SJCRH30 (cell line): ENCODE measurements at regions not wholly inside any gene's neighbourhood (a gene's known extent, or its start where the extent isn't known, plus 50 kb on each side); places are given as distances from the start of the nearest gene placed in this dataset.
"Not testable (repeated sequence)": the region's sequence is repeated elsewhere in the genome, so short reads cannot be mapped to it uniquely, and the experiment has no call there.

ENCODE experiments used
- DNase-seq, 2 experiments: peaks; one replicate each; pipeline ENCODE4 v3.0.0-alpha.2; 2015 to 2020
- H3K27ac ChIP-seq: fragments of 250-450 bp; sonication (Bioruptor Pico); 2 replicates; pipeline ENCODE4 v1.5.1; 2020; ENCODE audit warnings: mild to moderate bottlenecking, moderate library complexity
- H3K27me3 ChIP-seq: fragments of 250-450 bp; sonication (Bioruptor Pico); 2 replicates; pipeline ENCODE4 v1.5.1; 2020; ENCODE audit warnings: mild to moderate bottlenecking, moderate library complexity
- H3K36me3 ChIP-seq: fragments of 250-450 bp; sonication (Bioruptor Pico); 2 replicates; pipeline ENCODE4 v1.5.1; 2020; ENCODE audit warnings: mild to moderate bottlenecking, moderate library complexity
- H3K4me1 ChIP-seq: fragments of 250-450 bp; sonication (Bioruptor Pico); 2 replicates; pipeline ENCODE4 v1.5.1; 2020; ENCODE audit warnings: mild to moderate bottlenecking, moderate library complexity
- H3K4me3 ChIP-seq: fragments of 250-450 bp; sonication (Bioruptor Pico); 2 replicates; pipeline ENCODE4 v1.5.1; 2020; ENCODE audit warnings: mild to moderate bottlenecking, moderate library complexity
- H3K9me3 ChIP-seq: fragments of 250-450 bp; sonication (Bioruptor Pico); replicated peaks from 2 replicates; pipeline ENCODE4 v1.5.1; 2020; ENCODE audit warnings: mild to moderate bottlenecking, moderate library complexity

- not testable (repeated sequence) for H3K27ac ChIP-seq, H3K4me1 ChIP-seq, H3K36me3 ChIP-seq, H3K4me3 ChIP-seq, H3K27me3 ChIP-seq, DNase-seq, H3K9me3 ChIP-seq
Measured at GRCh38 chr1:143563761-143564160, 408.0 kb downstream of the FAM72C start.

GRCh38 chr1:143553627-143554026 lies 418.2 kb downstream of the FAM72C start:
- Histone ChIP-seq H3K9me3 (no peaks in the 10 kb centered on the region), H3K4me3 (no peak overlapping the region), H3K27me3 (no peaks in the 10 kb centered on the region), H3K36me3 (no peaks in the 10 kb centered on the region), H3K4me1 (no peaks in the 10 kb centered on the region), H3K27ac (no peak overlapping the region)
- no peak for DNase-seq

- not testable (repeated sequence) for DNase-seq, H3K27me3 ChIP-seq, H3K9me3 ChIP-seq, H3K36me3 ChIP-seq, H3K4me3 ChIP-seq, H3K27ac ChIP-seq, H3K4me1 ChIP-seq
Measured at GRCh38 chr1:143504703-143505102, 467.1 kb downstream of the FAM72C start.

GRCh38 chr1:143504080-143504479 lies 467.7 kb downstream of the FAM72C start:
- not testable (repeated sequence) for DNase-seq, H3K9me3 ChIP-seq, H3K4me3 ChIP-seq, H3K36me3 ChIP-seq, H3K4me1 ChIP-seq, H3K27ac ChIP-seq, H3K27me3 ChIP-seq

- H3K9me3 ChIP-seq, H3K27ac ChIP-seq, H3K36me3 ChIP-seq, DNase-seq, H3K4me3 ChIP-seq, H3K27me3 ChIP-seq, H3K4me1 ChIP-seq: not testable (repeated sequence)
Measured at GRCh38 chr1:143503048-143503447, 468.7 kb downstream of the FAM72C start.

DNA sequence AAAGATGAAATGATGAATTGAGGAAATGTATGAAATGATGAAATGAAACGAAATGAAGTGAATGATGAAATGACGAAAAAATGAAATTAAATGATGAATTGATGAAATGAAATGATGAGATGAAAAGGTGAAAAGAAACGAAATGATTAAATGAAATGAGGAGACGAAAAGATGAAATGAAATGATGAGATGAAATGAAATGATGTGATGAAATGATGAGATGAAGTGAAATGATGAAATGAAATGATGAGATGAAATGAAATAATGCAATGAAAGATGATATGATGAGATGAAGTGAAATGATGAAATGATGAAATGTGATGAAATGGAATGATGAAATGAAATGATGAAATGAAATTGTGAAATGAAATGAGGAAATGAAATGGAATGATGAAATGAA lies 469.7 kb downstream of the FAM72C start:
- H3K4me1 ChIP-seq, DNase-seq, H3K4me3 ChIP-seq, H3K27me3 ChIP-seq, H3K9me3 ChIP-seq, H3K36me3 ChIP-seq, H3K27ac ChIP-seq: not testable (repeated sequence)

DNA sequence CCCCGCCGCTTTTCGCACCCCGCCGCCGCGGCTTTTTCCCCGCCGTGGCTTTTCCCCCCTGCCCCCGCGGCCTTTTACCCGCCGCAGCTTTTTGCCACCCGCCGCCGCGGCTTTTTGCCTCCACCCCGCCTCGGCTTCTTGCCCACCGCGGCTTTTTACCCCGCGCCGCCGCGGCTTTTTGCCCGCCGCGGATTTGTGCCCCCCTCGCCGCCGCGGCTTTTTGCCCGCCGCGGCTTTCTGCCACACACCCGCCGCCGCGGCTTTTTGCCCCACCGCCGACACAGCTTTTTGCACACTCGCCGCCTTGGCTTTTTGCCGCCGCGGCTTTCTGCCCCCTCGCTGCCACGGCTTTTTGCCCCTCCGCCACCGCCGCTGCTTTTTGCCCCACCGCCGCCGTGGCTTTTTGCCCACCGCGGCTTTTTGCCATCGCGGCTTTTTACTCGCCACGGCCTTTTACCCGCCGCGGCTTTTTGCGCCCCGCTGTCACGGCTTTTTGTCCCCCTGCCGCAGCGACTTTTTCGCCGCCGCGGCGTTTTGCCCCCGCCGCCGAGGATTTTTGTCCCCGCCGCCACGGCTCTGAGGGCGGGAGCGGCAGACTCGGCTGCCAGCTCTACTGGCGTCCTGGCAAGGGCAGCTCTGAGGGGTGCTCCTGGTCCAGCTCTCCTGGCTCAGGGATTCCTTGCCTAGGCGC lies 473.6 kb downstream of the FAM72C start:
- 0 out of 2 replicates have a peak overlapping the region, but pooled peaks have one; percentile 20 for H3K4me3 ChIP-seq
- not testable (repeated sequence) for DNase-seq, H3K4me1 ChIP-seq

DNA sequence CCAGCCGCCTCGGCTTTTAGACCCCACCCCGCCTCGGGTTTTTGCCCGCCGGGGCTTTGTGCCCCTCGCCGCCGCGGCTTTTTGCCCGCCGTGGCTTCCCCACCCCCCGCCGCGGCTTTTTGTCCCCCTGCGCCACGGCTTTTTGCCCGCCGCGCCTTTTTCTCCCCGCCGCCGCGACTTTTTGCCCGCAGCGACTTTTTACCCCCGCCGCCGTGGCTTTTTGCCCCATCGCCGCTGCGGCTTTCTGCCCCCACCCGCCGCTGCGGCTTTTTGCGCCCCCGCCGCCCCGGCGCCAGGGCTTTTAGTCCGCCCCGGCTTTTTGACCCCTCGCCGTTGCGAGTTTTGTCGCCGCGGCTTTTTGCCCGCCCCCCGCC lies 474.4 kb downstream of the FAM72C start:
- no peaks in the 10 kb centered on the region for H3K9me3 ChIP-seq
- peak overlapping the region; percentile 58 for H3K4me3 ChIP-seq
- no peaks in the 10 kb centered on the region for H3K4me1 ChIP-seq
- H3K27ac ChIP-seq, result no peak overlapping the region
- H3K27me3 ChIP-seq, result no peaks in the 10 kb centered on the region
- no peaks in the 10 kb centered on the region for H3K36me3 ChIP-seq
- DNase-seq, result peak in 1 of 2 experiments; percentile 2

More for the DNA sequence above, 473.6 kb downstream of the FAM72C start:
- not testable (repeated sequence) for H3K36me3 ChIP-seq, H3K27ac ChIP-seq, H3K27me3 ChIP-seq, H3K9me3 ChIP-seq

GRCh38 chr1:143496526-143497373 lies 475.0 kb downstream of the FAM72C start:
- H3K4me1 ChIP-seq, H3K36me3 ChIP-seq, H3K27me3 ChIP-seq, H3K27ac ChIP-seq, H3K9me3 ChIP-seq, DNase-seq: not testable (repeated sequence)
- H3K4me3 ChIP-seq, result peak overlapping the region; percentile 58
